ENCODE measurements at regions not wholly inside any gene's neighbourhood (a gene's known extent, or its start where the extent isn't known, plus 50 kb on each side); places are given as distances from the start of the nearest gene placed in this dataset.

DNA sequence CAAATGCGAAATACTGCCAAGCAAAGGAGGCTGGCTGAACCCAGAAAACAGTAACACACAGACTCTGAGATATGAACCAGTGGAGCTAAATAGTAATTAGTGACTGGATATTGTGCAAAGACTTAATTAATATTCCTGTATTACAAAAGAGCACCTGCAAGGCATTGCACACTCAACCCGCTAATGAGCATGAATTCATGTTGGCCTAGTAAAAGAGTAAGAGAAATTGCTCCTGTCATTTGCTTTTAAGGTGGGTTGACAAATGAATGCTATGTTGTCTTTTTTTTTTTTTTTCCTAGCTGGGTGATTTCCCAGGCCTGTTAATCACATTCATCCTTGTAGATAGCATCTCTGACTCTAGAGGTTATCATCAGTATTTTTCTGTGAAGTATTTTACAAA is 87.0 kb upstream of the CERS6 start:
- TF ChIP-seq, protein P1, sequence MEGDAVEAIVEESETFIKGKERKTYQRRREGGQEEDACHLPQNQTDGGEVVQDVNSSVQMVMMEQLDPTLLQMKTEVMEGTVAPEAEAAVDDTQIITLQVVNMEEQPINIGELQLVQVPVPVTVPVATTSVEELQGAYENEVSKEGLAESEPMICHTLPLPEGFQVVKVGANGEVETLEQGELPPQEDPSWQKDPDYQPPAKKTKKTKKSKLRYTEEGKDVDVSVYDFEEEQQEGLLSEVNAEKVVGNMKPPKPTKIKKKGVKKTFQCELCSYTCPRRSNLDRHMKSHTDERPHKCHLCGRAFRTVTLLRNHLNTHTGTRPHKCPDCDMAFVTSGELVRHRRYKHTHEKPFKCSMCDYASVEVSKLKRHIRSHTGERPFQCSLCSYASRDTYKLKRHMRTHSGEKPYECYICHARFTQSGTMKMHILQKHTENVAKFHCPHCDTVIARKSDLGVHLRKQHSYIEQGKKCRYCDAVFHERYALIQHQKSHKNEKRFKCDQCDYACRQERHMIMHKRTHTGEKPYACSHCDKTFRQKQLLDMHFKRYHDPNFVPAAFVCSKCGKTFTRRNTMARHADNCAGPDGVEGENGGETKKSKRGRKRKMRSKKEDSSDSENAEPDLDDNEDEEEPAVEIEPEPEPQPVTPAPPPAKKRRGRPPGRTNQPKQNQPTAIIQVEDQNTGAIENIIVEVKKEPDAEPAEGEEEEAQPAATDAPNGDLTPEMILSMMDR (IDR thresholded peaks at IDR 0.05; ENCODE audit: insufficient read depth, low read depth, low read length, missing control alignments), result no peak
- H3K4me3 ChIP-seq (ENCODE audit: low read length), result no peak overlapping the region
- DNase-seq (ENCODE audit: low read depth), result no peak

DNA sequence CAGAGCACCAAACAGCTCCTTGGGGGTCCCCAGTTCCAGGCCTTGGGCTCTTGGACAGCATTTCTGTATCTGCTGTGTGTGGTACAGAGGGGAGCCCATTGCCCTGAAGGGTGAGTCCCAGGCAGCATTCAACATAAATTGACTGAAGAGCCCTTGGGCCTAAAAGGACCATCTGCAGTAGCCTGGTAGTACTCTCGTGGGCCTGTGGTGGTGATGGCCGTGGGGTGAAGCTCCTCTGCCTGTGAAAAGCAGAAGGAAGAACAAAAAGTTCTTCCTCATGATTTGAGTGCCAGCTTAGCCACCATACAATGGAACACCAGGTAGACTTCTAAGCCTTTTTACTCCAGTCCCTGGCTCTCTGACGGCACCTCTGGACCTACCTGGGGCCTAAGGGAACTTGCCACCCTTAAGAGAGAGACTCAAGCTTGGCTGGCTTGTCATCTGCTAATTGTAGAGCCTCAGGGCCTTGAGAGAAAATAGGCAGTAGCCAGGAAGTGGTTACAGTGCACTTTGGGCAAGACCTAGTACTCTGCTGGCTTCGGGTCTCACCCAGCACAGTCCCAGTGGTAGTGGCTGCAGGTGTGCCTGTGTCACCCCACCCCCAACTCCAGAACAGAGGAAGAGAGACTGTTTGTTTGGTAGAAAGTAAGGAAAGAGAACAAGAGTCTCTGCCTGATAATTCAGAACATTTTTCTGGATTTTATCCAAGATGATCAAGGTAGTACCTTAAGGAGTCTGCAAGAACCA is 84.6 kb upstream of the CERS6 start:
- H3K4me3 ChIP-seq (ENCODE audit: low read length), result no peak overlapping the region
- DNase-seq (ENCODE audit: low read depth), result no peak
- TF ChIP-seq, protein P1 (IDR thresholded peaks at IDR 0.05; ENCODE audit: insufficient read depth, low read depth, low read length, missing control alignments), result no peak

- no peak for DNase-seq (ENCODE audit: low read depth)
- TF ChIP-seq, protein P1 (IDR thresholded peaks at IDR 0.05; ENCODE audit: insufficient read depth, low read depth, low read length, missing control alignments), result no peak
Measured at GRCh38 chr2:168373468-168373867, 82.6 kb upstream of the CERS6 start.

GRCh38 chr2:168375195-168375798 is 80.8 kb upstream of the CERS6 start:
- H3K4me3 ChIP-seq (ENCODE audit: low read length), result no peak overlapping the region
- TF ChIP-seq, protein P1 (IDR thresholded peaks at IDR 0.05; ENCODE audit: insufficient read depth, low read depth, low read length, missing control alignments), result peak; percentile 43
- DNase-seq (ENCODE audit: low read depth), result no peak

More at GRCh38 chr2:168373468-168373867, 82.6 kb upstream of the CERS6 start:
- no peak overlapping the region for H3K4me3 ChIP-seq (ENCODE audit: low read length)

GRCh38 chr2:168378960-168379669 is 77.0 kb upstream of the CERS6 start:
- no peak overlapping the region for H3K4me3 ChIP-seq (ENCODE audit: low read length)
- TF ChIP-seq, protein P1 (IDR thresholded peaks at IDR 0.05; ENCODE audit: insufficient read depth, low read depth, low read length, missing control alignments), result no peak
- no peak for DNase-seq (ENCODE audit: low read depth)

- TF ChIP-seq, protein P1 (IDR thresholded peaks at IDR 0.05; ENCODE audit: insufficient read depth, low read depth, low read length, missing control alignments), result no peak
- DNase-seq (ENCODE audit: low read depth), result no peak
- H3K4me3 ChIP-seq (ENCODE audit: low read length), result no peak overlapping the region
Measured at GRCh38 chr2:168380500-168380899, 75.6 kb upstream of the CERS6 start.
